ENCODE measurements at regions not wholly inside any gene's neighbourhood (a gene's known extent, or its start where the extent isn't known, plus 50 kb on each side); places are given as distances from the start of the nearest gene placed in this dataset.

GRCh38 chr2:190591437-190591836, 56.9 kb upstream of the NEMP2 start:
- no peak for TF ChIP-seq CTCF (conservative IDR thresholded peaks at IDR 0.05 in 1 of 2, IDR thresholded peaks at IDR 0.05 in 1 of 2; ENCODE audit: low read depth in 1 of 2, low read length in 2 of 2)
- no peak for TF ChIP-seq EZH2 (IDR thresholded peaks at IDR 0.05; ENCODE audit: low read length, missing control alignments)
